Tibial artery (tissue), 4 donors: ENCODE measurements at regions not wholly inside any gene's neighbourhood (a gene's known extent, or its start where the extent isn't known, plus 50 kb on each side); places are given as distances from the start of the nearest gene placed in this dataset.

Experiments used
- DNase-seq, 2 donors: peaks; one replicate each; pipeline ENCODE4 v3.0.0-alpha.2; 2019
- H3K27ac ChIP-seq, 2 donors: fragments of 200-600 bp; sonication (generic) in 1 of 2; 1 replicate in 1 of 2; 2 replicates in 1 of 2; pipeline ENCODE4 v1.5.1; 2018 to 2019; ENCODE audit warnings: mild to moderate bottlenecking in 1 of 2
- H3K27me3 ChIP-seq, 2 donors: fragments of 200-600 bp; sonication (generic) in 1 of 2; one replicate each; pipeline versions ENCODE4 v1.5.1 to v1.6.0; 2016 to 2019
- H3K36me3 ChIP-seq, 3 donors: fragments of 200-600 bp; sonication (generic) in 2 of 3; one replicate each; pipeline ENCODE4 v1.5.1; 2016 to 2019; ENCODE audit warnings: mild to moderate bottlenecking in 2 of 3
- H3K4me1 ChIP-seq, 4 donors: fragments of 200-600 bp; sonication (generic) in 2 of 4; 1 replicate in 3 of 4; 2 replicates in 1 of 4; pipeline ENCODE4 v1.5.1; 2016 to 2019
- H3K4me3 ChIP-seq, 2 donors: fragments of 200-600 bp; sonication (generic) in 1 of 2; 1 replicate in 1 of 2; 2 replicates in 1 of 2; pipeline ENCODE4 v1.5.1; 2018 to 2019; ENCODE audit warnings: mild to moderate bottlenecking in 2 of 2
- H3K9me3 ChIP-seq, 3 donors: fragments of 200-600 bp; sonication (generic) in 1 of 3; one replicate each; pipeline ENCODE4 v1.5.1; 2016 to 2019
- CTCF ChIP-seq, 2 experiments: fragments of 200-600 bp in 1 of 2; fragments of 450-650 bp in 1 of 2; IDR thresholded peaks; one replicate each; pipeline ENCODE4 v1.5.1; 2017 to 2019; ENCODE audit warnings: antibody characterized with exemption in 2 of 2, mild to moderate bottlenecking in 1 of 2, moderate library complexity in 1 of 2
- intact Hi-C: fragments of 100-400 bp; cut with DNase I; formaldehyde crosslinking; loops from one replicate; pipeline ENCODE4 v1.15.0; 2023; ENCODE audit warnings: low total_unique reads

- Histone ChIP-seq H3K36me3 (no peaks in the 10 kb centered on the region), H3K27me3 (no peaks in the 10 kb centered on the region), H3K4me3 (no peak overlapping the region), H3K27ac (no peak overlapping the region), H3K9me3 (no peaks in the 10 kb centered on the region), H3K4me1 (peaks cover 0 to 3% (median 2%) of the 10 kb centered on the region in 4 donors)
- no peak for TF ChIP-seq CTCF (IDR thresholded peaks at IDR 0.05)
- DNase-seq = no peak
- intact Hi-C loops = no loop called here
Observed at GRCh38 chr9:88221105-88221504, 82.8 kb upstream of the SPATA31C2 start.

GRCh38 chr9:88220652-88221051 is 82.4 kb upstream of the SPATA31C2 start:
- Histone ChIP-seq H3K27ac (no peak overlapping the region), H3K36me3 (no peaks in the 10 kb centered on the region), H3K9me3 (no peaks in the 10 kb centered on the region), H3K4me3 (no peak overlapping the region), H3K27me3 (no peaks in the 10 kb centered on the region), H3K4me1 (peaks cover 0 to 8% (median 2%) of the 10 kb centered on the region in 4 donors)
- intact Hi-C loops = no loop called here
- DNase-seq = no peak
- no peak for TF ChIP-seq CTCF (IDR thresholded peaks at IDR 0.05)

- no peak for TF ChIP-seq CTCF (IDR thresholded peaks at IDR 0.05)
- DNase-seq = no peak
- intact Hi-C loops = no loop called here
Observed at GRCh38 chr9:88219601-88220000, 81.3 kb upstream of the SPATA31C2 start.

GRCh38 chr9:88218726-88219125 is 80.5 kb upstream of the SPATA31C2 start:
- Histone ChIP-seq H3K27ac (no peak overlapping the region), H3K4me3 (no peak overlapping the region), H3K4me1 (peaks cover 0 to 17% (median 2%) of the 10 kb centered on the region in 4 donors), H3K36me3 (no peaks in the 10 kb centered on the region), H3K9me3 (no peaks in the 10 kb centered on the region), H3K27me3 (no peaks in the 10 kb centered on the region)
- TF ChIP-seq CTCF (IDR thresholded peaks at IDR 0.05) = no peak
- intact Hi-C loops = no loop called here
- no peak for DNase-seq

More at GRCh38 chr9:88219601-88220000, 81.3 kb upstream of the SPATA31C2 start:
- H3K36me3 ChIP-seq = no peaks in the 10 kb centered on the region
- peaks cover 0 to 17% (median 2%) of the 10 kb centered on the region in 4 donors for H3K4me1 ChIP-seq
- no peaks in the 10 kb centered on the region for H3K27me3 ChIP-seq
- no peak overlapping the region for H3K4me3 ChIP-seq
- no peak overlapping the region for H3K27ac ChIP-seq
- H3K9me3 ChIP-seq = no peaks in the 10 kb centered on the region

- intact Hi-C loops = no loop called here
- H3K4me1 ChIP-seq = peaks cover 0 to 17% (median 2%) of the 10 kb centered on the region in 4 donors
- DNase-seq = no peak
- no peak overlapping the region for H3K4me3 ChIP-seq
- H3K27me3 ChIP-seq = no peaks in the 10 kb centered on the region
- H3K36me3 ChIP-seq = no peaks in the 10 kb centered on the region
- peak overlapping the region in 1 of 2 donors; percentile 13 for H3K27ac ChIP-seq
- TF ChIP-seq CTCF (IDR thresholded peaks at IDR 0.05) = no peak
- H3K9me3 ChIP-seq = no peaks in the 10 kb centered on the region
Observed at GRCh38 chr9:88216126-88216995, 78.1 kb upstream of the SPATA31C2 start.
